SJCRH30 (cell line): ENCODE measurements at regions not wholly inside any gene's neighbourhood (a gene's known extent, or its start where the extent isn't known, plus 50 kb on each side); places are given as distances from the start of the nearest gene placed in this dataset.

Source experiments
- DNase-seq, 2 experiments: peaks; one replicate each; pipeline ENCODE4 v3.0.0-alpha.2; 2015 to 2020
- H3K27ac ChIP-seq: fragments of 250-450 bp; sonication (Bioruptor Pico); 2 replicates; pipeline ENCODE4 v1.5.1; 2020; ENCODE audit warnings: mild to moderate bottlenecking, moderate library complexity
- H3K27me3 ChIP-seq: fragments of 250-450 bp; sonication (Bioruptor Pico); 2 replicates; pipeline ENCODE4 v1.5.1; 2020; ENCODE audit warnings: mild to moderate bottlenecking, moderate library complexity
- H3K36me3 ChIP-seq: fragments of 250-450 bp; sonication (Bioruptor Pico); 2 replicates; pipeline ENCODE4 v1.5.1; 2020; ENCODE audit warnings: mild to moderate bottlenecking, moderate library complexity
- H3K4me1 ChIP-seq: fragments of 250-450 bp; sonication (Bioruptor Pico); 2 replicates; pipeline ENCODE4 v1.5.1; 2020; ENCODE audit warnings: mild to moderate bottlenecking, moderate library complexity
- H3K4me3 ChIP-seq: fragments of 250-450 bp; sonication (Bioruptor Pico); 2 replicates; pipeline ENCODE4 v1.5.1; 2020; ENCODE audit warnings: mild to moderate bottlenecking, moderate library complexity
- H3K9me3 ChIP-seq: fragments of 250-450 bp; sonication (Bioruptor Pico); replicated peaks from 2 replicates; pipeline ENCODE4 v1.5.1; 2020; ENCODE audit warnings: mild to moderate bottlenecking, moderate library complexity

- no peaks in the 10 kb centered on the region for H3K9me3 ChIP-seq
- no peaks in the 10 kb centered on the region for H3K27me3 ChIP-seq
- no peak for DNase-seq
- no peaks in the 10 kb centered on the region for H3K36me3 ChIP-seq
- no peak overlapping the region for H3K27ac ChIP-seq
- H3K4me1 ChIP-seq: 0 out of 2 replicates have a peak, but pooled peaks cover 3% of the 10 kb centered on the region
- H3K4me3 ChIP-seq: no peak overlapping the region
These were observed 104.5 kb upstream of the ACVR2A start for GRCh38 chr2:147740211-147740927.

- Histone ChIP-seq H3K27me3 (no peaks in the 10 kb centered on the region), H3K4me3 (no peak overlapping the region)
These were observed 105.3 kb upstream of the ACVR2A start for GRCh38 chr2:147739508-147739907.

GRCh38 chr2:147718831-147719230, 126.0 kb upstream of the ACVR2A start:
- peaks cover 18% of the 10 kb centered on the region for H3K4me1 ChIP-seq
- no peak overlapping the region for H3K27ac ChIP-seq
- H3K9me3 ChIP-seq: no peaks in the 10 kb centered on the region
- H3K4me3 ChIP-seq: no peak overlapping the region
- DNase-seq: no peak
- H3K27me3 ChIP-seq: no peaks in the 10 kb centered on the region
- H3K36me3 ChIP-seq: no peaks in the 10 kb centered on the region

More at GRCh38 chr2:147739508-147739907, 105.3 kb upstream of the ACVR2A start:
- Histone ChIP-seq H3K9me3 (no peaks in the 10 kb centered on the region), H3K27ac (no peak overlapping the region), H3K4me1 (0 out of 2 replicates have a peak, but pooled peaks cover 3% of the 10 kb centered on the region), H3K36me3 (no peaks in the 10 kb centered on the region)
- DNase-seq: no peak

- no peak overlapping the region for H3K4me3 ChIP-seq
- H3K9me3 ChIP-seq: no peaks in the 10 kb centered on the region
- peaks cover 18% of the 10 kb centered on the region for H3K4me1 ChIP-seq
- DNase-seq: no peak
- H3K27me3 ChIP-seq: no peaks in the 10 kb centered on the region
- no peak overlapping the region for H3K27ac ChIP-seq
- H3K36me3 ChIP-seq: no peaks in the 10 kb centered on the region
These were observed 127.9 kb upstream of the ACVR2A start for GRCh38 chr2:147716906-147717305.

- Histone ChIP-seq H3K27ac (peak overlapping the region; percentile 67), H3K27me3 (no peaks in the 10 kb centered on the region), H3K36me3 (no peaks in the 10 kb centered on the region), H3K4me3 (no peak overlapping the region), H3K9me3 (no peaks in the 10 kb centered on the region), H3K4me1 (peaks cover 18% of the 10 kb centered on the region)
- peak; percentile 52 to 78 for DNase-seq
These were observed 129.0 kb upstream of the ACVR2A start for GRCh38 chr2:147715807-147716206.

- Histone ChIP-seq H3K27ac (peak overlapping the region; percentile 67), H3K27me3 (no peaks in the 10 kb centered on the region), H3K9me3 (no peaks in the 10 kb centered on the region), H3K4me1 (peaks cover 14% of the 10 kb centered on the region), H3K4me3 (no peak overlapping the region), H3K36me3 (no peaks in the 10 kb centered on the region)
- no peak for DNase-seq
These were observed 130.2 kb upstream of the ACVR2A start for GRCh38 chr2:147714582-147714981.

GRCh38 chr2:147713349-147713748, 131.5 kb upstream of the ACVR2A start:
- Histone ChIP-seq H3K27ac (no peak overlapping the region), H3K9me3 (0 out of 2 replicates have a peak, but pooled peaks cover 2% of the 10 kb centered on the region), H3K36me3 (no peaks in the 10 kb centered on the region), H3K4me1 (peaks cover 14% of the 10 kb centered on the region), H3K4me3 (no peak overlapping the region), H3K27me3 (no peaks in the 10 kb centered on the region)
- DNase-seq: no peak

- no peak for DNase-seq
- H3K27ac ChIP-seq: no peak overlapping the region
- peaks cover 14% of the 10 kb centered on the region for H3K4me1 ChIP-seq
- no peak overlapping the region for H3K4me3 ChIP-seq
- H3K9me3 ChIP-seq: 0 out of 2 replicates have a peak, but pooled peaks cover 2% of the 10 kb centered on the region
- no peaks in the 10 kb centered on the region for H3K27me3 ChIP-seq
- H3K36me3 ChIP-seq: no peaks in the 10 kb centered on the region
These were observed 132.8 kb upstream of the ACVR2A start for GRCh38 chr2:147712051-147712450.

GRCh38 chr2:147711031-147711430, 133.8 kb upstream of the ACVR2A start:
- H3K4me3 ChIP-seq: no peak overlapping the region
- H3K27ac ChIP-seq: no peak overlapping the region
- H3K27me3 ChIP-seq: no peaks in the 10 kb centered on the region
- H3K4me1 ChIP-seq: peaks cover 12% of the 10 kb centered on the region
- 0 out of 2 replicates have a peak, but pooled peaks cover 2% of the 10 kb centered on the region for H3K9me3 ChIP-seq
- no peak for DNase-seq
- H3K36me3 ChIP-seq: no peaks in the 10 kb centered on the region

GRCh38 chr2:147709655-147710054, 135.2 kb upstream of the ACVR2A start:
- Histone ChIP-seq H3K27ac (no peak overlapping the region), H3K9me3 (0 out of 2 replicates have a peak, but pooled peaks cover 2% of the 10 kb centered on the region), H3K27me3 (no peaks in the 10 kb centered on the region), H3K4me3 (no peak overlapping the region), H3K4me1 (peaks cover under 1% of the 10 kb centered on the region; the same call in 1 of the 2 replicates), H3K36me3 (no peaks in the 10 kb centered on the region)
- DNase-seq: no peak

GRCh38 chr2:147703171-147703570, 141.7 kb upstream of the ACVR2A start:
- no peak overlapping the region for H3K27ac ChIP-seq
- H3K4me3 ChIP-seq: no peak overlapping the region
- no peaks in the 10 kb centered on the region for H3K27me3 ChIP-seq
- no peaks in the 10 kb centered on the region; the same call in 1 of the 2 replicates for H3K9me3 ChIP-seq
- H3K4me1 ChIP-seq: no peaks in the 10 kb centered on the region
- H3K36me3 ChIP-seq: no peaks in the 10 kb centered on the region
- no peak for DNase-seq

- Histone ChIP-seq H3K27ac (no peak overlapping the region), H3K4me1 (no peaks in the 10 kb centered on the region), H3K9me3 (no peaks in the 10 kb centered on the region; the same call in 1 of the 2 replicates), H3K36me3 (no peaks in the 10 kb centered on the region), H3K27me3 (no peaks in the 10 kb centered on the region), H3K4me3 (no peak overlapping the region)
- no peak for DNase-seq
These were observed 146.7 kb upstream of the ACVR2A start for GRCh38 chr2:147698166-147698565.

- no peak for DNase-seq
- H3K27me3 ChIP-seq: no peaks in the 10 kb centered on the region
- H3K4me3 ChIP-seq: no peak overlapping the region
- no peaks in the 10 kb centered on the region for H3K4me1 ChIP-seq
- no peaks in the 10 kb centered on the region; the same call in 1 of the 2 replicates for H3K9me3 ChIP-seq
- no peak overlapping the region for H3K27ac ChIP-seq
- H3K36me3 ChIP-seq: no peaks in the 10 kb centered on the region
These were observed 148.4 kb upstream of the ACVR2A start for GRCh38 chr2:147696426-147696825.

- Histone ChIP-seq H3K4me3 (no peak overlapping the region), H3K36me3 (no peaks in the 10 kb centered on the region), H3K27ac (no peak overlapping the region), H3K27me3 (no peaks in the 10 kb centered on the region), H3K4me1 (no peaks in the 10 kb centered on the region), H3K9me3 (no peaks in the 10 kb centered on the region; the same call in 1 of the 2 replicates)
- no peak for DNase-seq
These were observed 155.5 kb upstream of the ACVR2A start for GRCh38 chr2:147689220-147689909.

- no peaks in the 10 kb centered on the region for H3K36me3 ChIP-seq
- H3K4me1 ChIP-seq: no peaks in the 10 kb centered on the region
- no peak for DNase-seq
- H3K27ac ChIP-seq: no peak overlapping the region
- H3K27me3 ChIP-seq: no peaks in the 10 kb centered on the region
- H3K4me3 ChIP-seq: no peak overlapping the region
- no peaks in the 10 kb centered on the region; the same call in 1 of the 2 replicates for H3K9me3 ChIP-seq
These were observed 156.6 kb upstream of the ACVR2A start for GRCh38 chr2:147688242-147688641.
